ENCODE measurements at regions not wholly inside any gene's neighbourhood (a gene's known extent, or its start where the extent isn't known, plus 50 kb on each side); places are given as distances from the start of the nearest gene placed in this dataset.

DNA sequence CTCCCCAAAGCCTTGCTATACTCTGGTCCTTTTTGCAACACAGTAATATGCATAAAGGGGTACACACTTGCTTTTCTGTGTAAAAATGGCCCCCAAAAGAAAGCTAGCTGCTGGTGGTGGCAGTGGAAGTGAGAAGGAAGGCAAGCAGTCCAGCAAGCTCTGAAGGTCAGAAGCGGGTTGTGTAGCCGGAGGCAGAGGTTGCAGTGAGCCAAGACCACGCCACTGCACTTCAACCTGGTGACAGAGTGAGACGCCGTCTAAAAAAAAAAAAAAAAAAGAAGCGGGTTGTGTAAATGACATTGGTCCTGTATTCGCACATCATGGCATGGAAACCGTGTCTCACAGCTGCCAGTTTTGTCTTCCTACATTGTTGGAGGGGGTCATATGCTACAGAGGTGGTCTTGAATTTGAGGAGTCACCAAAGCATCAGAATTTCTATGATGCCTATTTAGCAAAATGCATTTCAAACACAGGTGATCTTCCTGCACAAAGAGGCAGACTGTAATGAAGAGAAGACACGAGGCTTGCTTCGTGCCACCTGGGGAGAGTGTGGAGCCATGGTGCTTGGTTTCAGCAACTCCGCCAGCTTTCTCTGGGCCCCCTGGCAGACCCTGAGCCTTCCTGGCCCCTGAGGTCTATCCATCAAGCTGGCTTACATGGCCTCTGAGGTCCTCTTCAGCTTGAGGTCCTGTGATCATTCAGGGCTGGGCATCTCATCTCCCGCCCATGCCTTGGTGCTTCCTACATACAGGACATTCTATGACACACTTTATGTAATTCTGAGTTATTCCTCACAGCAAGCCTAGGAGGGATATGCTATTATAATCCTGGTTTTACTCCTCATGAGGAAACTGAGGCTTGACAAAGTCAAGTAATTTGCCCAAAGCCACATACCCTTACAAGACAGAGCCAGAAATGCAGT lies 71.0 kb downstream of the TOMM20 start:
- TF ChIP-seq, protein P1, sequence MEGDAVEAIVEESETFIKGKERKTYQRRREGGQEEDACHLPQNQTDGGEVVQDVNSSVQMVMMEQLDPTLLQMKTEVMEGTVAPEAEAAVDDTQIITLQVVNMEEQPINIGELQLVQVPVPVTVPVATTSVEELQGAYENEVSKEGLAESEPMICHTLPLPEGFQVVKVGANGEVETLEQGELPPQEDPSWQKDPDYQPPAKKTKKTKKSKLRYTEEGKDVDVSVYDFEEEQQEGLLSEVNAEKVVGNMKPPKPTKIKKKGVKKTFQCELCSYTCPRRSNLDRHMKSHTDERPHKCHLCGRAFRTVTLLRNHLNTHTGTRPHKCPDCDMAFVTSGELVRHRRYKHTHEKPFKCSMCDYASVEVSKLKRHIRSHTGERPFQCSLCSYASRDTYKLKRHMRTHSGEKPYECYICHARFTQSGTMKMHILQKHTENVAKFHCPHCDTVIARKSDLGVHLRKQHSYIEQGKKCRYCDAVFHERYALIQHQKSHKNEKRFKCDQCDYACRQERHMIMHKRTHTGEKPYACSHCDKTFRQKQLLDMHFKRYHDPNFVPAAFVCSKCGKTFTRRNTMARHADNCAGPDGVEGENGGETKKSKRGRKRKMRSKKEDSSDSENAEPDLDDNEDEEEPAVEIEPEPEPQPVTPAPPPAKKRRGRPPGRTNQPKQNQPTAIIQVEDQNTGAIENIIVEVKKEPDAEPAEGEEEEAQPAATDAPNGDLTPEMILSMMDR (conservative IDR thresholded peaks at IDR 0.05), result no peak
- Histone ChIP-seq H3K27me3 (ENCODE audit: insufficient read depth, low read length) (no peaks in the 10 kb centered on the region), H3K14ac (ENCODE audit: insufficient read depth, low read length) (no peak overlapping the region), H3T11ph (ENCODE audit: low read length) (no peak overlapping the region), H2BK15ac (ENCODE audit: low read depth, low read length) (no peak overlapping the region), H3K18ac (ENCODE audit: insufficient read length, low read depth, low read length) (no peak overlapping the region), H2AK5ac (ENCODE audit: insufficient read length, low read length) (no peak overlapping the region), H2AFZ (ENCODE audit: low read length) (no peak overlapping the region), H3K4me1 (ENCODE audit: insufficient read depth, low read length) (peaks cover 5% of the 10 kb centered on the region), H3K23ac (ENCODE audit: insufficient read length, low read depth, low read length) (no peak overlapping the region), H2BK20ac (ENCODE audit: low read depth, low read length, poor library complexity, severe bottlenecking) (no peak overlapping the region), H2BK120ac (ENCODE audit: low read depth, low read length, poor library complexity, severe bottlenecking) (no peak overlapping the region), H3K56ac (ENCODE audit: insufficient read length, low read depth, low read length) (no peak overlapping the region), H3K79me2 (ENCODE audit: insufficient read depth, low read length) (no peaks in the 10 kb centered on the region), H4K5ac (ENCODE audit: insufficient read length, low read depth, low read length) (no peak overlapping the region), H3K9ac (ENCODE audit: extremely low read depth, insufficient read length, low read length) (no peak overlapping the region), H4K8ac (replicated peaks; ENCODE audit: insufficient read length, low read depth, low read length) (no peak overlapping the region), H4K91ac (ENCODE audit: insufficient read length, low read depth, low read length) (no peak overlapping the region), H2BK12ac (ENCODE audit: insufficient read length, low read depth, low read length) (no peak overlapping the region), H3K23me2 (ENCODE audit: insufficient read length, low read depth, low read length, poor library complexity, severe bottlenecking) (no peaks in the 10 kb centered on the region), H3K4me2 (ENCODE audit: insufficient read depth, insufficient read length, low read length) (no peak overlapping the region), H4K20me1 (ENCODE audit: control insufficient read depth, insufficient read depth, insufficient read length) (no peaks in the 10 kb centered on the region), H3K27ac (ENCODE audit: insufficient read length, low read depth, low read length) (no peak overlapping the region), H3K9me3 (ENCODE audit: control insufficient read depth, low read depth, low read length) (no peaks in the 10 kb centered on the region), H2BK5ac (ENCODE audit: insufficient read length, low read length) (no peak overlapping the region), H3K4ac (ENCODE audit: low read depth, low read length) (no peak overlapping the region), H3K79me1 (ENCODE audit: insufficient read depth, low read depth, low read length, poor library complexity, severe bottlenecking) (no peaks in the 10 kb centered on the region)
- WGBS (ENCODE audit: extremely low coverage, insufficient read length, low lambda C conversion rate), result no CpG with 5 or more reads among the region's 12 CpGs
- Mint-ChIP-seq H3K4me1 (peaks cover 38 to 47% of the 10 kb centered on the region in 2 experiments), H3K27me3 (ENCODE audit: low read depth) (peaks cover 4% of the 10 kb centered on the region), H3K9me3 (peaks cover 0 to 3% of the 10 kb centered on the region in 2 experiments; a peak in 1 of 5 replicates), H3K36me3 (ENCODE audit: insufficient read depth in 1 of 3, low read depth in 3 of 3) (no peaks in the 10 kb centered on the region), H3K4me3 (no peak overlapping the region), H3K27ac (no peak overlapping the region)
- no peak for DNase-seq

All from H9 (cell line).